ENCODE measurements at regions not wholly inside any gene's neighbourhood (a gene's known extent, or its start where the extent isn't known, plus 50 kb on each side); places are given as distances from the start of the nearest gene placed in this dataset.

GRCh38 chr5:15433709-15434108 lies 66.3 kb upstream of the FBXL7 start:
- TF ChIP-seq, protein P1, sequence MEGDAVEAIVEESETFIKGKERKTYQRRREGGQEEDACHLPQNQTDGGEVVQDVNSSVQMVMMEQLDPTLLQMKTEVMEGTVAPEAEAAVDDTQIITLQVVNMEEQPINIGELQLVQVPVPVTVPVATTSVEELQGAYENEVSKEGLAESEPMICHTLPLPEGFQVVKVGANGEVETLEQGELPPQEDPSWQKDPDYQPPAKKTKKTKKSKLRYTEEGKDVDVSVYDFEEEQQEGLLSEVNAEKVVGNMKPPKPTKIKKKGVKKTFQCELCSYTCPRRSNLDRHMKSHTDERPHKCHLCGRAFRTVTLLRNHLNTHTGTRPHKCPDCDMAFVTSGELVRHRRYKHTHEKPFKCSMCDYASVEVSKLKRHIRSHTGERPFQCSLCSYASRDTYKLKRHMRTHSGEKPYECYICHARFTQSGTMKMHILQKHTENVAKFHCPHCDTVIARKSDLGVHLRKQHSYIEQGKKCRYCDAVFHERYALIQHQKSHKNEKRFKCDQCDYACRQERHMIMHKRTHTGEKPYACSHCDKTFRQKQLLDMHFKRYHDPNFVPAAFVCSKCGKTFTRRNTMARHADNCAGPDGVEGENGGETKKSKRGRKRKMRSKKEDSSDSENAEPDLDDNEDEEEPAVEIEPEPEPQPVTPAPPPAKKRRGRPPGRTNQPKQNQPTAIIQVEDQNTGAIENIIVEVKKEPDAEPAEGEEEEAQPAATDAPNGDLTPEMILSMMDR (IDR thresholded peaks at IDR 0.05; ENCODE audit: low read depth, low read length, poor library complexity, severe bottlenecking): no peak
- TF ChIP-seq EZH2phosphoT487 (IDR thresholded peaks at IDR 0.05; ENCODE audit: borderline replicate concordance, low read length): no peak
- Histone ChIP-seq H3K4me3 (ENCODE audit: low read length) (no peak overlapping the region), H3K9me3 (ENCODE audit: control insufficient read depth, insufficient read depth, low read length) (no peaks in the 10 kb centered on the region), H3K27me3 (ENCODE audit: control insufficient read depth, low read length) (no peaks in the 10 kb centered on the region), H3K4me1 (ENCODE audit: control insufficient read depth, low read length) (no peaks in the 10 kb centered on the region), H3F3A (ENCODE audit: control insufficient read depth, insufficient read depth) (no peaks in the 10 kb centered on the region), H3K27ac (ENCODE audit: low read depth, low read length) (no peak overlapping the region), H4K20me1 (ENCODE audit: control insufficient read depth, insufficient read depth, low read depth, low read length) (no peaks in the 10 kb centered on the region), H3K4me2 (ENCODE audit: low read length) (no peak overlapping the region), H3K36me3 (ENCODE audit: control insufficient read depth, low read length) (no peaks in the 10 kb centered on the region), H3K9me2 (replicated peaks; ENCODE audit: control insufficient read depth, low read length) (no peaks in the 10 kb centered on the region), H3K79me2 (ENCODE audit: control insufficient read depth, low read length) (no peaks in the 10 kb centered on the region)

GRCh38 chr5:15431923-15432322 lies 68.1 kb upstream of the FBXL7 start:
- TF ChIP-seq, protein P1 (IDR thresholded peaks at IDR 0.05; ENCODE audit: low read depth, low read length, poor library complexity, severe bottlenecking): no peak
- no peak for TF ChIP-seq EZH2phosphoT487 (IDR thresholded peaks at IDR 0.05; ENCODE audit: borderline replicate concordance, low read length)
- no peaks in the 10 kb centered on the region for H3K36me3 ChIP-seq (ENCODE audit: control insufficient read depth, low read length)
- no peaks in the 10 kb centered on the region for H3K4me1 ChIP-seq (ENCODE audit: control insufficient read depth, low read length)
- H3K79me2 ChIP-seq (ENCODE audit: control insufficient read depth, low read length): no peaks in the 10 kb centered on the region
- no peak overlapping the region for H3K4me3 ChIP-seq (ENCODE audit: low read length)
- no peak overlapping the region for H3K27ac ChIP-seq (ENCODE audit: low read depth, low read length)
- no peaks in the 10 kb centered on the region for H3F3A ChIP-seq (ENCODE audit: control insufficient read depth, insufficient read depth)
- no peaks in the 10 kb centered on the region for H4K20me1 ChIP-seq (ENCODE audit: control insufficient read depth, insufficient read depth, low read depth, low read length)
- H3K9me2 ChIP-seq (replicated peaks; ENCODE audit: control insufficient read depth, low read length): no peaks in the 10 kb centered on the region
- no peaks in the 10 kb centered on the region for H3K27me3 ChIP-seq (ENCODE audit: control insufficient read depth, low read length)
- H3K9me3 ChIP-seq (ENCODE audit: control insufficient read depth, insufficient read depth, low read length): no peaks in the 10 kb centered on the region
- no peak overlapping the region for H3K4me2 ChIP-seq (ENCODE audit: low read length)

DNA sequence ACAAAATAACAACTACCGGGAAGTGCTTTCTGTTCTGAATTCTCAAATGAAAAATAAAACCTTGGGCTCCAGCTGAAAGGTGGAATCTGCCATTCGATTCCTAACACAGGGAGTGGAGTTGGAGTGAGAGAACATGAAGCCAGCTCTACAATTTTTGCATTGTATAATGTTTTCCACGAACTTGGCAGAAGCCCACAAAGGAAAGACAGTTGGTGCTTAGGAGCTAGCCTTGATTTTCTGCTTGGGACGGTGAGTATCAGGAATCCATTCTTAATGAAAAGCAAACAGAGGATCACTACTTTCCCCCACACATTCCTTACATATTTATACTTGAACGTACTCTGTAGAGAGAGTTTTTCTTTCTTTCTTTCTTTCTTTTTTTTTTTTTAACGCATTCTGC lies 74.2 kb upstream of the FBXL7 start:
- no peak overlapping the region for H3K4me3 ChIP-seq (ENCODE audit: low read length)
- no peaks in the 10 kb centered on the region for H3F3A ChIP-seq (ENCODE audit: control insufficient read depth, insufficient read depth)
- H3K4me2 ChIP-seq (ENCODE audit: low read length): no peak overlapping the region
- H3K4me1 ChIP-seq (ENCODE audit: control insufficient read depth, low read length): no peaks in the 10 kb centered on the region
- H3K9me2 ChIP-seq (replicated peaks; ENCODE audit: control insufficient read depth, low read length): no peaks in the 10 kb centered on the region
- H3K27ac ChIP-seq (ENCODE audit: low read depth, low read length): no peak overlapping the region
- H3K27me3 ChIP-seq (ENCODE audit: control insufficient read depth, low read length): no peaks in the 10 kb centered on the region
- H3K36me3 ChIP-seq (ENCODE audit: control insufficient read depth, low read length): no peaks in the 10 kb centered on the region
- TF ChIP-seq, protein P1 (IDR thresholded peaks at IDR 0.05; ENCODE audit: low read depth, low read length, poor library complexity, severe bottlenecking): no peak
- no peak for TF ChIP-seq EZH2phosphoT487 (IDR thresholded peaks at IDR 0.05; ENCODE audit: borderline replicate concordance, low read length)
- H4K20me1 ChIP-seq (ENCODE audit: control insufficient read depth, insufficient read depth, low read depth, low read length): no peaks in the 10 kb centered on the region
- H3K79me2 ChIP-seq (ENCODE audit: control insufficient read depth, low read length): no peaks in the 10 kb centered on the region
- no peaks in the 10 kb centered on the region for H3K9me3 ChIP-seq (ENCODE audit: control insufficient read depth, insufficient read depth, low read length)

GRCh38 chr5:15424769-15425168 lies 75.2 kb upstream of the FBXL7 start:
- TF ChIP-seq, protein P1 (IDR thresholded peaks at IDR 0.05; ENCODE audit: low read depth, low read length, poor library complexity, severe bottlenecking): no peak
- TF ChIP-seq EZH2phosphoT487 (IDR thresholded peaks at IDR 0.05; ENCODE audit: borderline replicate concordance, low read length): no peak

More at GRCh38 chr5:15424769-15425168, 75.2 kb upstream of the FBXL7 start:
- Histone ChIP-seq H3K4me3 (ENCODE audit: low read length) (no peak overlapping the region), H3F3A (ENCODE audit: control insufficient read depth, insufficient read depth) (no peaks in the 10 kb centered on the region), H3K79me2 (ENCODE audit: control insufficient read depth, low read length) (no peaks in the 10 kb centered on the region), H3K36me3 (ENCODE audit: control insufficient read depth, low read length) (no peaks in the 10 kb centered on the region), H3K9me3 (ENCODE audit: control insufficient read depth, insufficient read depth, low read length) (no peaks in the 10 kb centered on the region), H3K27me3 (ENCODE audit: control insufficient read depth, low read length) (no peaks in the 10 kb centered on the region), H3K27ac (ENCODE audit: low read depth, low read length) (no peak overlapping the region), H3K9me2 (replicated peaks; ENCODE audit: control insufficient read depth, low read length) (no peaks in the 10 kb centered on the region), H4K20me1 (ENCODE audit: control insufficient read depth, insufficient read depth, low read depth, low read length) (no peaks in the 10 kb centered on the region), H3K4me2 (ENCODE audit: low read length) (no peak overlapping the region), H3K4me1 (ENCODE audit: control insufficient read depth, low read length) (no peaks in the 10 kb centered on the region)

Measured in DOHH2 (cell line).